GM23338 (cell line): ENCODE measurements at regions not wholly inside any gene's neighbourhood (a gene's known extent, or its start where the extent isn't known, plus 50 kb on each side); places are given as distances from the start of the nearest gene placed in this dataset.

Experiments used
- ATAC-seq: fragments of 200-7000 bp; cut with Tn5 transposase; 3 replicates; pipeline ENCODE4 v1.9.1; 2020
- DNase-seq: peaks from one replicate; pipeline ENCODE4 v3.0.0-alpha.2; 2015; ENCODE audit warnings: low spot score
- H2AFZ ChIP-seq: fragments of 200-600 bp; sonication (generic); 2 replicates; pipeline ENCODE4 v1.8.0; 2016; ENCODE audit warnings: antibody characterized with exemption, mild to moderate bottlenecking, moderate library complexity
- H3F3A ChIP-seq: fragments of 200-600 bp; sonication (generic); replicated peaks from 2 replicates; pipeline ENCODE4 v1.8.0; 2017; ENCODE audit warnings: antibody characterized with exemption, mixed run types, low read depth
- H3K27ac ChIP-seq: fragments of 200-600 bp; sonication (generic); 2 replicates; pipeline ENCODE4 v1.6.1; 2016; ENCODE audit warnings: low read depth
- H3K27me3 ChIP-seq: fragments of 200-600 bp; sonication (generic); 2 replicates; pipeline ENCODE4 v1.8.0; 2016; ENCODE audit warnings: mild to moderate bottlenecking, mixed run types, moderate library complexity; ENCODE audit not compliant: insufficient read depth
- H3K36me3 ChIP-seq: fragments of 200-600 bp; sonication (generic); 2 replicates; pipeline ENCODE4 v1.8.0; 2016; ENCODE audit warnings: mild to moderate bottlenecking; ENCODE audit not compliant: insufficient read depth
- H3K4me1 ChIP-seq: fragments of 200-600 bp; sonication (generic); 2 replicates; pipeline ENCODE4 v1.8.0; 2016; ENCODE audit warnings: mild to moderate bottlenecking, moderate library complexity; ENCODE audit not compliant: insufficient read depth
- H3K4me2 ChIP-seq: fragments of 200-600 bp; sonication (generic); 2 replicates; pipeline ENCODE4 v1.7.1; 2017; ENCODE audit warnings: mixed run types
- H3K4me3 ChIP-seq: fragments of 200-600 bp; sonication (generic); 2 replicates; pipeline ENCODE4 v1.6.1; 2016; ENCODE audit warnings: mixed run types
- H3K79me2 ChIP-seq: fragments of 200-600 bp; sonication (generic); replicated peaks from 2 replicates; pipeline ENCODE4 v1.8.0; 2017; ENCODE audit warnings: mild to moderate bottlenecking; ENCODE audit not compliant: insufficient read depth
- H3K9me2 ChIP-seq: fragments of 200-600 bp; sonication (generic); 2 replicates; pipeline ENCODE4 v1.8.0; 2017; ENCODE audit not compliant: insufficient read depth
- H4K20me1 ChIP-seq: fragments of 200-600 bp; sonication (generic); replicated peaks from 2 replicates; pipeline ENCODE4 v1.8.0; 2017; ENCODE audit warnings: mild to moderate bottlenecking; ENCODE audit not compliant: insufficient read depth
- H3K27ac Mint-ChIP-seq: 2 replicates; pipeline ENCODE4 v1.8.0; 2020; ENCODE audit warnings: inconsistent platforms, mild to moderate bottlenecking, moderate library complexity, mixed read lengths
- H3K27me3 Mint-ChIP-seq: 3 replicates; pipeline ENCODE4 v1.8.0; 2022; ENCODE audit warnings: low read depth, mild to moderate bottlenecking, moderate library complexity, mixed read lengths, inconsistent platforms; ENCODE audit not compliant: insufficient read depth, poor library complexity
- H3K36me3 Mint-ChIP-seq: 3 replicates; pipeline ENCODE4 v1.8.0; 2021; ENCODE audit warnings: low read depth, mild to moderate bottlenecking, inconsistent platforms, moderate library complexity, mixed read lengths
- H3K4me1 Mint-ChIP-seq: 3 replicates; pipeline ENCODE4 v1.8.0; 2020; ENCODE audit warnings: mild to moderate bottlenecking, inconsistent platforms, mixed read lengths
- H3K4me3 Mint-ChIP-seq: 3 replicates; pipeline ENCODE4 v1.8.0; 2021; ENCODE audit warnings: moderate library complexity, mild to moderate bottlenecking, inconsistent platforms, mixed read lengths
- H3K9me3 Mint-ChIP-seq: 3 replicates; pipeline ENCODE4 v1.8.0; 2020; ENCODE audit warnings: moderate library complexity, mild to moderate bottlenecking, inconsistent platforms, mixed read lengths
- CREB1 ChIP-seq: fragments of 250-450 bp; sonication (Bioruptor Pico); IDR thresholded peaks from 2 replicates; pipeline ENCODE4 v1.5.0; 2020; ENCODE audit warnings: low read depth, mild to moderate bottlenecking, moderate library complexity
- EZH2 ChIP-seq: fragments of 200-600 bp; sonication (generic); IDR thresholded peaks from one replicate; pipeline ENCODE4 v1.8.0; 2017; ENCODE audit warnings: antibody characterized with exemption, mild to moderate bottlenecking, low read depth; ENCODE audit not compliant: unreplicated experiment
- EZH2phosphoT487 ChIP-seq: fragments of 200-600 bp; sonication (generic); IDR thresholded peaks from one replicate; pipeline ENCODE4 v1.8.1; 2018; ENCODE audit warnings: antibody characterized with exemption; ENCODE audit not compliant: unreplicated experiment
- JUNB ChIP-seq: IDR thresholded peaks from one replicate; pipeline ENCODE4 v1.6.1; 2016; ENCODE audit warnings: antibody characterized with exemption; ENCODE audit not compliant: unreplicated experiment
- POLR2AphosphoS5 ChIP-seq: IDR thresholded peaks from 2 replicates; pipeline ENCODE4 v1.6.1; 2016; ENCODE audit warnings: antibody characterized with exemption, low read depth
- STAT1 ChIP-seq: IDR thresholded peaks from one replicate; pipeline ENCODE4 v1.6.1; 2016; ENCODE audit warnings: antibody characterized with exemption; ENCODE audit not compliant: unreplicated experiment
- ZNF114 ChIP-seq: fragments of 250-450 bp; sonication (Bioruptor Pico); IDR thresholded peaks from 2 replicates; pipeline ENCODE4 v1.5.0; 2020; ENCODE audit warnings: mild to moderate bottlenecking, moderate library complexity
- ZNF331 ChIP-seq: fragments of 250-450 bp; sonication (Bioruptor Pico); IDR thresholded peaks from 2 replicates; pipeline ENCODE4 v1.5.0; 2020; ENCODE audit warnings: low read depth, mild to moderate bottlenecking, moderate library complexity
- TF ChIP-seq, protein P1 (sequence below): IDR thresholded peaks from one replicate; pipeline ENCODE4 v1.6.1; 2018; ENCODE audit warnings: antibody characterized with exemption; ENCODE audit not compliant: unreplicated experiment
- TF ChIP-seq, protein P2 (sequence below), 2 experiments: fragments of 200-600 bp in 1 of 2; sonication (generic) in 1 of 2; conservative IDR thresholded peaks; 2 replicates each; pipeline versions ENCODE4 v1.5.1 to v1.6.1; 2016 to 2017; ENCODE audit warnings: antibody characterized with exemption in 2 of 2, low read depth in 2 of 2, mild to moderate bottlenecking in 2 of 2, moderate library complexity in 1 of 2
- TF ChIP-seq, protein P3 (sequence below): fragments of 250-450 bp; sonication (Bioruptor Pico); IDR thresholded peaks from 2 replicates; pipeline ENCODE4 v1.5.0; 2020; ENCODE audit warnings: mild to moderate bottlenecking, moderate library complexity
- TF ChIP-seq, protein P4 (sequence below): IDR thresholded peaks from 2 replicates; pipeline ENCODE4 v1.6.1; 2016; ENCODE audit warnings: antibody characterized with exemption

DNA sequence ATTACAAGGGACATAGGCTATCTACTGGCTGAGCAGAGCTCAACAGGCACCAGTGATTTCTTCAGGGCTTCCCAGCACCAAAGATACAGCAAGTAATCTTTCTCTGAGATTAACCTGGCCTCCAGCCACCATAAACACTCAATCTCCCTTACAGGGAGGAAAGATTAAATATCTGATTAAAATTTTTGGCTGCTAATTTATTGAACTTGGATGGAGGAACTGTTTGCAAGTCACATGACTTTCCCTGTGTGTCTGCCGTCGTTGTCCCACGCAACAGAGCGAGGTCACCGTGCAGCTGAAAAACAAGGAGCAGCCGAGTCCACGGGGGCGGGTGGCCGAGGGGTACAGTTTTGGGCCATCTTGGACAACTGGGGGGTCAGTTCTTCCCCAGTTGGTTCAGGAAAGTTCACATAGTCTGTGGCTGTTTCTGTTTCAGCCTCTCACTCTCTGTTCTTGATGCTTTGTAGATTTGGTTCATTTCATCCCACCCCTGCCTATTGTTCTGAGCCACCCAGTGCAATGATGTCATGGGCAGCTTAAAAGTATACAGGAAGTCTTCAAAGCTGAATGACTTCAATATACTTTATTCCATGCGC, 186.8 kb upstream of the CTAGE1 start:
- Mint-ChIP-seq H3K27me3 (peaks cover 6% of the 10 kb centered on the region), H3K9me3 (no peaks in the 10 kb centered on the region), H3K4me3 (no peak overlapping the region), H3K4me1 (peaks cover 10% of the 10 kb centered on the region; the same call in 2 of the 3 replicates), H3K27ac (no peak overlapping the region), H3K36me3 (no peaks in the 10 kb centered on the region)
- no peak for TF ChIP-seq ZNF114 (CRISPR knock-in tag)
- TF ChIP-seq, protein P1, sequence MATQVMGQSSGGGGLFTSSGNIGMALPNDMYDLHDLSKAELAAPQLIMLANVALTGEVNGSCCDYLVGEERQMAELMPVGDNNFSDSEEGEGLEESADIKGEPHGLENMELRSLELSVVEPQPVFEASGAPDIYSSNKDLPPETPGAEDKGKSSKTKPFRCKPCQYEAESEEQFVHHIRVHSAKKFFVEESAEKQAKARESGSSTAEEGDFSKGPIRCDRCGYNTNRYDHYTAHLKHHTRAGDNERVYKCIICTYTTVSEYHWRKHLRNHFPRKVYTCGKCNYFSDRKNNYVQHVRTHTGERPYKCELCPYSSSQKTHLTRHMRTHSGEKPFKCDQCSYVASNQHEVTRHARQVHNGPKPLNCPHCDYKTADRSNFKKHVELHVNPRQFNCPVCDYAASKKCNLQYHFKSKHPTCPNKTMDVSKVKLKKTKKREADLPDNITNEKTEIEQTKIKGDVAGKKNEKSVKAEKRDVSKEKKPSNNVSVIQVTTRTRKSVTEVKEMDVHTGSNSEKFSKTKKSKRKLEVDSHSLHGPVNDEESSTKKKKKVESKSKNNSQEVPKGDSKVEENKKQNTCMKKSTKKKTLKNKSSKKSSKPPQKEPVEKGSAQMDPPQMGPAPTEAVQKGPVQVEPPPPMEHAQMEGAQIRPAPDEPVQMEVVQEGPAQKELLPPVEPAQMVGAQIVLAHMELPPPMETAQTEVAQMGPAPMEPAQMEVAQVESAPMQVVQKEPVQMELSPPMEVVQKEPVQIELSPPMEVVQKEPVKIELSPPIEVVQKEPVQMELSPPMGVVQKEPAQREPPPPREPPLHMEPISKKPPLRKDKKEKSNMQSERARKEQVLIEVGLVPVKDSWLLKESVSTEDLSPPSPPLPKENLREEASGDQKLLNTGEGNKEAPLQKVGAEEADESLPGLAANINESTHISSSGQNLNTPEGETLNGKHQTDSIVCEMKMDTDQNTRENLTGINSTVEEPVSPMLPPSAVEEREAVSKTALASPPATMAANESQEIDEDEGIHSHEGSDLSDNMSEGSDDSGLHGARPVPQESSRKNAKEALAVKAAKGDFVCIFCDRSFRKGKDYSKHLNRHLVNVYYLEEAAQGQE = no peak
- no peak for TF ChIP-seq EZH2phosphoT487
- TF ChIP-seq, protein P2, sequence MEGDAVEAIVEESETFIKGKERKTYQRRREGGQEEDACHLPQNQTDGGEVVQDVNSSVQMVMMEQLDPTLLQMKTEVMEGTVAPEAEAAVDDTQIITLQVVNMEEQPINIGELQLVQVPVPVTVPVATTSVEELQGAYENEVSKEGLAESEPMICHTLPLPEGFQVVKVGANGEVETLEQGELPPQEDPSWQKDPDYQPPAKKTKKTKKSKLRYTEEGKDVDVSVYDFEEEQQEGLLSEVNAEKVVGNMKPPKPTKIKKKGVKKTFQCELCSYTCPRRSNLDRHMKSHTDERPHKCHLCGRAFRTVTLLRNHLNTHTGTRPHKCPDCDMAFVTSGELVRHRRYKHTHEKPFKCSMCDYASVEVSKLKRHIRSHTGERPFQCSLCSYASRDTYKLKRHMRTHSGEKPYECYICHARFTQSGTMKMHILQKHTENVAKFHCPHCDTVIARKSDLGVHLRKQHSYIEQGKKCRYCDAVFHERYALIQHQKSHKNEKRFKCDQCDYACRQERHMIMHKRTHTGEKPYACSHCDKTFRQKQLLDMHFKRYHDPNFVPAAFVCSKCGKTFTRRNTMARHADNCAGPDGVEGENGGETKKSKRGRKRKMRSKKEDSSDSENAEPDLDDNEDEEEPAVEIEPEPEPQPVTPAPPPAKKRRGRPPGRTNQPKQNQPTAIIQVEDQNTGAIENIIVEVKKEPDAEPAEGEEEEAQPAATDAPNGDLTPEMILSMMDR (conservative IDR thresholded peaks at IDR 0.05; ENCODE audit: low read depth in 2 of 2) = no peak
- TF ChIP-seq ZNF331 (CRISPR knock-in tag) = no peak
- TF ChIP-seq, protein P3, sequence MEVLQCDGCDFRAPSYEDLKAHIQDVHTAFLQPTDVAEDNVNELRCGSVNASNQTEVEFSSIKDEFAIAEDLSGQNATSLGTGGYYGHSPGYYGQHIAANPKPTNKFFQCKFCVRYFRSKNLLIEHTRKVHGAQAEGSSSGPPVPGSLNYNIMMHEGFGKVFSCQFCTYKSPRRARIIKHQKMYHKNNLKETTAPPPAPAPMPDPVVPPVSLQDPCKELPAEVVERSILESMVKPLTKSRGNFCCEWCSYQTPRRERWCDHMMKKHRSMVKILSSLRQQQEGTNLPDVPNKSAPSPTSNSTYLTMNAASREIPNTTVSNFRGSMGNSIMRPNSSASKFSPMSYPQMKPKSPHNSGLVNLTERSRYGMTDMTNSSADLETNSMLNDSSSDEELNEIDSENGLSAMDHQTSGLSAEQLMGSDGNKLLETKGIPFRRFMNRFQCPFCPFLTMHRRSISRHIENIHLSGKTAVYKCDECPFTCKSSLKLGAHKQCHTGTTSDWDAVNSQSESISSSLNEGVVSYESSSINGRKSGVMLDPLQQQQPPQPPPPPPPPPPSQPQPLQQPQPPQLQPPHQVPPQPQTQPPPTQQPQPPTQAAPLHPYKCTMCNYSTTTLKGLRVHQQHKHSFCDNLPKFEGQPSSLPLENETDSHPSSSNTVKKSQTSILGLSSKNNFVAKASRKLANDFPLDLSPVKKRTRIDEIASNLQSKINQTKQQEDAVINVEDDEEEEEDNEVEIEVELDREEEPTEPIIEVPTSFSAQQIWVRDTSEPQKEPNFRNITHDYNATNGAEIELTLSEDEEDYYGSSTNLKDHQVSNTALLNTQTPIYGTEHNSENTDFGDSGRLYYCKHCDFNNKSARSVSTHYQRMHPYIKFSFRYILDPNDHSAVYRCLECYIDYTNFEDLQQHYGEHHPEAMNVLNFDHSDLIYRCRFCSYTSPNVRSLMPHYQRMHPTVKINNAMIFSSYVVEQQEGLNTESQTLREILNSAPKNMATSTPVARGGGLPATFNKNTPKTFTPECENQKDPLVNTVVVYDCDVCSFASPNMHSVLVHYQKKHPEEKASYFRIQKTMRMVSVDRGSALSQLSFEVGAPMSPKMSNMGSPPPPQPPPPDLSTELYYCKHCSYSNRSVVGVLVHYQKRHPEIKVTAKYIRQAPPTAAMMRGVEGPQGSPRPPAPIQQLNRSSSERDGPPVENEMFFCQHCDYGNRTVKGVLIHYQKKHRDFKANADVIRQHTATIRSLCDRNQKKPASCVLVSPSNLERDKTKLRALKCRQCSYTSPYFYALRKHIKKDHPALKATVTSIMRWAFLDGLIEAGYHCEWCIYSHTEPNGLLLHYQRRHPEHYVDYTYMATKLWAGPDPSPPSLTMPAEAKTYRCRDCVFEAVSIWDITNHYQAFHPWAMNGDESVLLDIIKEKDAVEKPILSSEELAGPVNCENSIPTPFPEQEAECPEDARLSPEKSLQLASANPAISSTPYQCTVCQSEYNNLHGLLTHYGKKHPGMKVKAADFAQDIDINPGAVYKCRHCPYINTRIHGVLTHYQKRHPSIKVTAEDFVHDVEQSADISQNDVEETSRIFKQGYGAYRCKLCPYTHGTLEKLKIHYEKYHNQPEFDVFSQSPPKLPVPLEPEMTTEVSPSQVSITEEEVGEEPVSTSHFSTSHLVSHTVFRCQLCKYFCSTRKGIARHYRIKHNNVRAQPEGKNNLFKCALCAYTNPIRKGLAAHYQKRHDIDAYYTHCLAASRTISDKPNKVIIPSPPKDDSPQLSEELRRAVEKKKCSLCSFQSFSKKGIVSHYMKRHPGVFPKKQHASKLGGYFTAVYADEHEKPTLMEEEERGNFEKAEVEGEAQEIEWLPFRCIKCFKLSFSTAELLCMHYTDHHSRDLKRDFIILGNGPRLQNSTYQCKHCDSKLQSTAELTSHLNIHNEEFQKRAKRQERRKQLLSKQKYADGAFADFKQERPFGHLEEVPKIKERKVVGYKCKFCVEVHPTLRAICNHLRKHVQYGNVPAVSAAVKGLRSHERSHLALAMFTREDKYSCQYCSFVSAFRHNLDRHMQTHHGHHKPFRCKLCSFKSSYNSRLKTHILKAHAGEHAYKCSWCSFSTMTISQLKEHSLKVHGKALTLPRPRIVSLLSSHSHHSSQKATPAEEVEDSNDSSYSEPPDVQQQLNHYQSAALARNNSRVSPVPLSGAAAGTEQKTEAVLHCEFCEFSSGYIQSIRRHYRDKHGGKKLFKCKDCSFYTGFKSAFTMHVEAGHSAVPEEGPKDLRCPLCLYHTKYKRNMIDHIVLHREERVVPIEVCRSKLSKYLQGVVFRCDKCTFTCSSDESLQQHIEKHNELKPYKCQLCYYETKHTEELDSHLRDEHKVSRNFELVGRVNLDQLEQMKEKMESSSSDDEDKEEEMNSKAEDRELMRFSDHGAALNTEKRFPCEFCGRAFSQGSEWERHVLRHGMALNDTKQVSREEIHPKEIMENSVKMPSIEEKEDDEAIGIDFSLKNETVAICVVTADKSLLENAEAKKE = no peak
- TF ChIP-seq STAT1 = no peak
- no peak for TF ChIP-seq EZH2
- no peak for TF ChIP-seq CREB1
- no peak for TF ChIP-seq JUNB
- TF ChIP-seq, protein P4, sequence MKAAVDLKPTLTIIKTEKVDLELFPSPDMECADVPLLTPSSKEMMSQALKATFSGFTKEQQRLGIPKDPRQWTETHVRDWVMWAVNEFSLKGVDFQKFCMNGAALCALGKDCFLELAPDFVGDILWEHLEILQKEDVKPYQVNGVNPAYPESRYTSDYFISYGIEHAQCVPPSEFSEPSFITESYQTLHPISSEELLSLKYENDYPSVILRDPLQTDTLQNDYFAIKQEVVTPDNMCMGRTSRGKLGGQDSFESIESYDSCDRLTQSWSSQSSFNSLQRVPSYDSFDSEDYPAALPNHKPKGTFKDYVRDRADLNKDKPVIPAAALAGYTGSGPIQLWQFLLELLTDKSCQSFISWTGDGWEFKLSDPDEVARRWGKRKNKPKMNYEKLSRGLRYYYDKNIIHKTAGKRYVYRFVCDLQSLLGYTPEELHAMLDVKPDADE = no peak
- no peak for TF ChIP-seq POLR2AphosphoS5
- DNase-seq = no peak
- Histone ChIP-seq H3K27me3 (no peaks in the 10 kb centered on the region), H3K4me2 (no peak overlapping the region), H3K4me3 (no peak overlapping the region), H3K27ac (no peak overlapping the region), H3K9me2 (0 out of 2 replicates have a peak, but pooled peaks cover 3% of the 10 kb centered on the region), H3F3A (no peaks in the 10 kb centered on the region), H4K20me1 (no peaks in the 10 kb centered on the region), H3K36me3 (no peaks in the 10 kb centered on the region), H3K79me2 (no peaks in the 10 kb centered on the region), H3K4me1 (no peaks in the 10 kb centered on the region), H2AFZ (no peak overlapping the region)
- no peak for ATAC-seq
